GM12873 (cell line): ENCODE measurements at regions not wholly inside any gene's neighbourhood (a gene's known extent, or its start where the extent isn't known, plus 50 kb on each side); places are given as distances from the start of the nearest gene placed in this dataset.

Source experiments
- CTCF ChIP-seq: IDR thresholded peaks from 2 replicates; pipeline ENCODE4 v1.5.1; 2012; ENCODE audit warnings: low read depth, mild to moderate bottlenecking, moderate library complexity, low read length, control low read depth; ENCODE audit not compliant: insufficient read depth; ENCODE audit errors: missing control alignments

- TF ChIP-seq CTCF = no peak
Observed at GRCh38 chr2:187207126-187207525, 240.9 kb downstream of the CALCRL start.

DNA sequence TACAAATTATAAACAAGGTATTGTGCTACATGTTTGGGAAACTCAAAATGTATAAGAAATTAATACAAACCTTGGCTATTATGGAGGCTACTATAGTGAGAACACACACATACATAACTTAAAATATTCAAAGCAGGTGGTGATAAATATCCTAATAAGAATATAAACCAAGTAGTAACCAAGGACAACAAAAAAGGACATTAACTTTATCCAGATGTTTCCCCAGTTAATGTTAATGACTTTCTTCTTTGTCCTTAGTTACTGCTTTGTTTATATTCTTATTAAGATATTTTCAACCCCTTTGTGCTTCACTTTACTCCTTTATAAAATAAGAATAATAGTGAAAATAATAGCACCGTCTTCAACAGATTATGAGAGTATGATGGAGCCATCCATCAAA lies 241.6 kb downstream of the CALCRL start:
- TF ChIP-seq CTCF = no peak

DNA sequence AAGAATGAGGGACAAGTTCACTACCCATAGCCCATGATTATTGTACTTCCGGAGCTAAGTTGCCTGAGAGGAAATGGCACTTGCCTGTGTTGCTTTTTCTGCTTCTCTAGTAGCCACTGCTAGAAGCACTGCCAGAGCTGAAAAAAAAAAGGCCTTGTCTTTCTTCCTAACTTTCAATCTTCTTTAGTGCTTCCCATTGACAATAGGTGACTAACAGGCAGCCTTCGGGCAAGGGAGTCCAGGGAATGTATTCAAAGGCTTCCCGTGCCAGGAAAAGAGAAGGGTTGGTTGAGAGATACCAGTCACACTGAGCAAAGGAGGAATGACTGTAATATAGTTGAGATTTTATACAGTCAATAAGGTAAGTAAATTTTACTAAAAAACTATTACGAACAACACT lies 242.0 kb downstream of the CALCRL start:
- no peak for TF ChIP-seq CTCF

GRCh38 chr2:187198136-187198535 lies 249.9 kb downstream of the CALCRL start:
- TF ChIP-seq CTCF = no peak

DNA sequence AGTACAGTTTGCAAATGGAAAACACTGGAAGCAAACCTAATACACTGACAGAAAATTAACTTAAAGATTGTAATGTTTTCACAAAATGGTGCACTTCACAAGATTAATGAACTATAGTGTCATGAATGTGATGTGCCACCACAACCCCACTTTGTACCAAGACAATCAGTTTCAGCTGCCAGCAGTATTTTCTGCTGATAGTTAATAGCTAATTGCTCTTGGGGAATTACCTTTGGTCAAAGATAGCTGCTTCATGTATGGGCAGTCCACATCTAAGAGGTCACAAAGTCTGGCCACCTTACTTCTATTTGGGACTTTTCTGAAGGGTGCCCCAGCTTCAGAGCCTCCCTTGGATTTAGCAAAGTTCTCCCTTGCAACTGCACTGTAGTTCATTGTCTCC lies 254.0 kb downstream of the CALCRL start:
- no peak for TF ChIP-seq CTCF

DNA sequence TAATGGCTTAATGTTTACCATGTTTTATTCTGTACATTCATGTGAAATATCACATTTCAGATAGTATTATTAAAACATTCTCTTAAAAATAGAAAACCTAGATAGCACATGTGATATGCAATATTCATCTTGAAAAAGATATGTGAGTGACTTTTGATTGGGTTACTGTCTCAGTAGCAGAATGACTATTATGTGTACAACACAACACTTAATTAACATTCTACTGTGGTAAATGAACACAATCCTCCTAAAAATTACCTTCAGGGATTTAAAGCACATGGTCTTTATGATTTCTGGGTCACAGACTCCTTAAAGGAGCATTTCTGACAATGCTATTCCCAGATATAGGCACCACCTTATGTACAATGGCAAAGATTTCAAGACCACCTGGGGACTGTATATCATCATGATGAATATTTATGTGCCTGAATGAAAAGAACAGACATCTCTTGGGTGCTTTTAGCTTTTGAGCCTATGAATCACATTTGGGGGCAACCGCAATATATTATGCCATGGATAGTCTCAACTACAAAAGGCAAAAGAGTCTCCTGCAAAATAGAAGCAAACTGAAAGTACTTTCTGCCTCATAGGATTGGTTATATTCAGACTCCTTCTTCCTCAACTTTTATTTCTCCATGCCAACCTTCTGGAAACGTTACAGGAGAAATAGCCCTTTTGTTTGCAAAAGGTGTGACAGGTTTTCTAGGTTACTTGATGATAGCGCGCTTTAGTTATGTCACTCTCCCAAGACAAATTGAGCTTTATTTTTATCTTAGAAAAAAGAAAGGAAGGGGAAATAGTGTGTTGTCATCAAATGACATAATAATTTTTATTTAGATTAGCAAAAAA lies 259.0 kb downstream of the CALCRL start:
- TF ChIP-seq CTCF = no peak

DNA sequence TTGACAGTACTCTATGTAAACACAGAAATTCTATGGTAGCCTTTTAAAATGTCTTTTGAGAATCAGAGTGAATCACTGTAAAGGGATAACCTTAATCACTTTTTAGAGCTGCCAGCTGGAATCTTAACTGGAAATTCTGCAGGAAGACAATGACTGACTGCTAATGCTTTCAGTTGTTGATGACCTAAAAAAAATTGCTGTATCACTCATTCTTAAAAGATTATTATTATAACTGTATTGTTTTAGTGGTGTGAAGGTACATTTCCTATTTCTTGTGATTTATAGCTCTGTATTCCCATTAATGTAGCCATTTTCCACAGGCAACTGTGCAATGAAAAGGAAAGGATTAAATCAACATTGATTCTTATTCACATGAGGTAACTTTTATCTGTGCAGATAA lies 260.5 kb downstream of the CALCRL start:
- TF ChIP-seq CTCF = no peak
